HCT116 (cell line): ENCODE measurements at regions not wholly inside any gene's neighbourhood (a gene's known extent, or its start where the extent isn't known, plus 50 kb on each side); places are given as distances from the start of the nearest gene placed in this dataset.

Source experiments
- ATAC-seq: fragments of 200-7000 bp; cut with Tn5 transposase; 2 replicates; pipeline ENCODE4 v1.9.1; 2020; ENCODE audit warnings: mild to moderate bottlenecking, moderate library complexity
- BruUV-seq: library from RNA; stranded (reverse); fragments of 400-500 nt; replicated peaks from 2 replicates; lab custom pipeline; 2021; lab: Mats Ljungman, UMichigan
- CTCF ChIA-PET: fragments of 300-600 bp; sonication (Branson Sonifier 250); formaldehyde crosslinking; loops from one replicate; lab custom pipeline; 2021; ENCODE audit warnings: antibody characterized with exemption; lab: Charles Lee
- POLR2A ChIA-PET: fragments of 300-600, 350-600 bp; sonication (Branson Sonifier 250); formaldehyde crosslinking; loops from one replicate; lab custom pipeline; 2021; ENCODE audit warnings: antibody characterized with exemption; lab: Charles Lee
- RAD21 ChIA-PET, 2 experiments: fragments of 300-600 bp; sonication (Branson Sonifier 250); formaldehyde crosslinking; loops; one replicate each; lab custom pipeline; 2023; ENCODE audit warnings: low total read pairs in 2 of 2; ENCODE audit not compliant: uncharacterized antibody in 2 of 2, unreplicated experiment in 2 of 2, low non-redundant PET in 1 of 2; lab: Charles Lee
- DNase-seq: peaks from one replicate; pipeline ENCODE4 v3.0.0-alpha.2; 2010; ENCODE audit warnings: low read depth, low spot score
- H2AFZ ChIP-seq: fragments of 200-600 bp; shearing (Covaris generic), sonication (generic); 2 replicates; pipeline ENCODE4 v1.6.1; 2017; ENCODE audit warnings: low read depth, mixed run types, mixed read lengths, antibody characterized with exemption, low read length; ENCODE audit not compliant: poor library complexity, severe bottlenecking
- H3K27ac ChIP-seq: 2 replicates; pipeline ENCODE4 v1.5.1; 2012; ENCODE audit warnings: low read depth, low read length
- H3K27me3 ChIP-seq: fragments of 200-600 bp; sonication (generic); 2 replicates; pipeline ENCODE4 v1.6.1; 2016; ENCODE audit warnings: mixed run types, low read length, mixed read lengths; ENCODE audit not compliant: insufficient read depth
- H3K36me3 ChIP-seq, 2 experiments: fragments of 200-500 bp in 1 of 2; fragments of 200-600 bp in 1 of 2; sonication (Bioruptor generic) in 1 of 2; sonication (generic) in 1 of 2; 2 replicates each; pipeline versions ENCODE4 v1.5.1 to v1.6.1; 2014 to 2016; ENCODE audit warnings: low read length in 2 of 2, inconsistent platforms in 1 of 2, mixed read lengths in 1 of 2, mixed run types in 1 of 2; ENCODE audit not compliant: insufficient read depth in 2 of 2, control insufficient read depth in 1 of 2
- H3K4me1 ChIP-seq, 2 experiments: fragments of 200-600 bp in 1 of 2; sonication (generic) in 1 of 2; 2 replicates each; pipeline versions ENCODE4 v1.5.1 to v1.6.1; 2012 to 2017; ENCODE audit warnings: low read length in 2 of 2, inconsistent platforms in 1 of 2, mild to moderate bottlenecking in 1 of 2, mixed read lengths in 1 of 2, mixed run types in 1 of 2, moderate library complexity in 1 of 2; ENCODE audit not compliant: insufficient read depth in 2 of 2, control insufficient read depth in 1 of 2
- H3K4me2 ChIP-seq: fragments of 200-600 bp; sonication (generic); 2 replicates; pipeline ENCODE4 v1.6.1; 2017; ENCODE audit warnings: mixed run types, low read length, mixed read lengths
- H3K4me3 ChIP-seq, 2 experiments: fragments of 200-600 bp in 1 of 2; sonication (generic) in 1 of 2; replicated peaks in 1 of 2; 2 replicates each; pipeline ENCODE4 v1.5.1; 2011 to 2016; ENCODE audit warnings: low read length in 2 of 2, control low read depth in 1 of 2, low read depth in 1 of 2, mild to moderate bottlenecking in 1 of 2, mixed read lengths in 1 of 2, mixed run types in 1 of 2
- H3K79me2 ChIP-seq: fragments of 200-600 bp; sonication (generic); 2 replicates; pipeline ENCODE4 v1.6.1; 2017; ENCODE audit warnings: mild to moderate bottlenecking, mixed run types, low read length, moderate library complexity, mixed read lengths; ENCODE audit not compliant: insufficient read depth
- H3K9ac ChIP-seq: fragments of 200-600 bp; sonication (generic); 2 replicates; pipeline ENCODE4 v1.6.1; 2016; ENCODE audit warnings: low read length, mixed read lengths
- H3K9me2 ChIP-seq: fragments of 200-600 bp; sonication (generic), shearing (Covaris generic); 2 replicates; pipeline ENCODE4 v1.6.1; 2017; ENCODE audit warnings: mixed run types, mild to moderate bottlenecking, moderate library complexity; ENCODE audit not compliant: insufficient read depth
- H3K9me3 ChIP-seq, 2 experiments: fragments of 200-500 bp in 1 of 2; fragments of 200-600 bp in 1 of 2; sonication (Bioruptor generic) in 1 of 2; sonication (generic) in 1 of 2; 2 replicates each; pipeline ENCODE4 v1.6.1; 2014 to 2017; ENCODE audit warnings: low read length in 2 of 2, mixed read lengths in 2 of 2, inconsistent platforms in 1 of 2, low read depth in 1 of 2, mild to moderate bottlenecking in 1 of 2, mixed run types in 1 of 2, moderate library complexity in 1 of 2; ENCODE audit not compliant: control insufficient read depth in 1 of 2, insufficient read depth in 1 of 2
- H4K20me1 ChIP-seq: fragments of 200-600 bp; sonication (generic), shearing (Covaris generic); 2 replicates; pipeline ENCODE4 v1.6.1; 2017; ENCODE audit warnings: mixed run types, mild to moderate bottlenecking, moderate library complexity; ENCODE audit not compliant: insufficient read depth
- CBX3 ChIP-seq: IDR thresholded peaks from 2 replicates; pipeline ENCODE4 v1.6.1; 2012; ENCODE audit warnings: low read depth
- CEBPB ChIP-seq: IDR thresholded peaks from 2 replicates; pipeline ENCODE4 v1.6.1; 2012; ENCODE audit warnings: low read depth
- EGR1 ChIP-seq: IDR thresholded peaks from 2 replicates; pipeline ENCODE4 v1.6.1; 2012; ENCODE audit warnings: low read depth
- FOSL1 ChIP-seq: IDR thresholded peaks from 2 replicates; pipeline ENCODE4 v1.6.1; 2012; ENCODE audit warnings: low read depth
- JUND ChIP-seq: IDR thresholded peaks from 2 replicates; pipeline ENCODE4 v1.6.1; 2012
- POLR2A ChIP-seq: IDR thresholded peaks from 2 replicates; pipeline ENCODE4 v1.7.0; 2011; ENCODE audit warnings: borderline replicate concordance; ENCODE audit not compliant: insufficient read depth, insufficient read length; ENCODE audit errors: extremely low read depth
- POLR2AphosphoS5 ChIP-seq: IDR thresholded peaks from 2 replicates; pipeline ENCODE4 v1.6.1; 2011; ENCODE audit warnings: mild to moderate bottlenecking, low read depth, low read length, moderate library complexity
- RAD21 ChIP-seq: IDR thresholded peaks from 2 replicates; pipeline ENCODE4 v1.6.1; 2012; ENCODE audit warnings: low read depth, mild to moderate bottlenecking
- SP1 ChIP-seq: IDR thresholded peaks from 2 replicates; pipeline ENCODE4 v1.6.1; 2012; ENCODE audit warnings: low read depth
- YY1 ChIP-seq: IDR thresholded peaks from 2 replicates; pipeline ENCODE4 v1.6.1; 2011; ENCODE audit warnings: low read length, low read depth, moderate library complexity, mild to moderate bottlenecking; ENCODE audit not compliant: insufficient replicate concordance; ENCODE audit errors: extremely low read depth
- intact Hi-C: fragments of 100-400 bp; cut with micrococcal nuclease; formaldehyde crosslinking; loops from 2 replicates; pipeline ENCODE4 v1.10.0; 2022
- TF ChIP-seq, protein P1 (sequence below), 3 experiments: fragments of 200-600 bp in 1 of 3; sonication (generic) in 1 of 3; IDR thresholded peaks in 2 of 3; conservative IDR thresholded peaks in 1 of 3; 2 replicates each; pipeline ENCODE4 v1.5.1; 2012 to 2017; ENCODE audit warnings: low read depth in 2 of 3, low read length in 2 of 3, antibody characterized with exemption in 1 of 3, borderline replicate concordance in 1 of 3, control low read depth in 1 of 3, mild to moderate bottlenecking in 1 of 3, mixed read lengths in 1 of 3, mixed run types in 1 of 3, moderate library complexity in 1 of 3; ENCODE audit not compliant: insufficient read depth in 1 of 3
- TF ChIP-seq, protein P2 (sequence below): IDR thresholded peaks from 2 replicates; pipeline ENCODE4 v1.6.1; 2012
- TF ChIP-seq, protein P3 (sequence below): IDR thresholded peaks from 2 replicates; pipeline ENCODE4 v1.6.1; 2012

DNA sequence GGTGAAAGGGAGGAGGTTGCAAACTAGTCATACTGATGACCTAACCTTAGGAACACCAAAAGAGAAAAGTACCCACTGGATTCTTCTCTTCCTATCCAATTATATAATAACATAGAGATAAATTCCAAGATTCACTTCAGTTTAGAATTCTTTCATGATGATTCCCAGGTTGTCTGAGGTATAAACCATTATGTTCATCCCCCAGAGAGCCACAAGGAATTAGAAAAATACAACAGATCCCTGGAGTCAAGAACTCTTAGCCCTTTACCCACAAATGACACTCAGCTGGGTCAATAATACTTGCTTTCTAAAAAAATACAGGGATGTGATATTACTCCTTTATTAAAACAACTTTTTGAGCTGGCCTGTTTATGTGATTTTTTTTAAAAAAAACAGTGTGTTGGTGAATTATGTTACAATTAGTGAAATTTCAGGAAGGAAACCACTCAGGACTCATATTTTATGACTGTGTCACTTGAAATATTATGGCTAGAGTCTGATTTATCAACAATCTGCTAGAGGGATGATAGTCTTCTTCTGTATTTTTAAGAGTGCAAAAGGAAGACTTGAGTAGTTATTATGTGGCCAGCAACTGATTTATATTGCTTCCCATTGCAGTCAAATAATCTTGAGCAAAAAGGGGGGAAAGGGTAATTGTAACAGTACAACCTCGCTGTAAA, 338.2 kb downstream of the NFIB start:
- ATAC-seq = no peak
- Histone ChIP-seq H2AFZ (no peak overlapping the region), H3K27ac (no peak overlapping the region), H3K9me3 (no peaks in the 10 kb centered on the region), H3K4me1 (no peaks in the 10 kb centered on the region), H3K9ac (no peak overlapping the region), H3K4me3 (no peak overlapping the region), H3K27me3 (no peaks in the 10 kb centered on the region), H4K20me1 (no peaks in the 10 kb centered on the region)
- no TSS peak for BruUV-seq
- DNase-seq = no peak
- RAD21 ChIA-PET = no interaction called here
- TF ChIP-seq JUND = no peak
- TF ChIP-seq FOSL1 = no peak
- TF ChIP-seq, all 23 proteins: peak for 0
- Histone ChIP-seq H3K4me2 (no peak overlapping the region), H3K9me2 (no peaks in the 10 kb centered on the region), H3K36me3 (no peaks in the 10 kb centered on the region), H3K79me2 (no peaks in the 10 kb centered on the region)
- POLR2A ChIA-PET = no interaction called here
- CTCF ChIA-PET = no interaction called here
- intact Hi-C loops = no loop called here

DNA sequence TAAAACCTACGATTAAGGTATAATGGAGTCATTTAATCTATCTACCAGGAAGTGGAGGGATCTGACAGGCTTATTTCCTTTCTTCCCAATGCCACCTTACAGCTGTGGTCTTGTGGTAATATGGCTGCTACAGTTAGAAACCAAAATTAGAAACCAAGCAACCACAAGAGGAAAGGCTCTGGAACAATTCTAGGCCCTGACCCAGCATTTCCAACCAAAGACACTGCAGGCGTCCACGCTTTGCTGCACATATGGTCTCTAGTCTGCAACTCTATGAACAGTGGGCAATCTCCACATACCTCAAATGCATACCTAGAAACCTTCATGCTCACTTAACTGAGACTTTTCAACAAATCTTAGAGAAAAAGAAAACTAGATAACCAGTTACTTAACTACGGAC, 339.1 kb downstream of the NFIB start:
- POLR2A ChIA-PET = no interaction called here
- Histone ChIP-seq H2AFZ (no peak overlapping the region), H4K20me1 (no peaks in the 10 kb centered on the region), H3K9me3 (0 out of 4 replicates have a peak, but pooled peaks cover 0 to 3% of the 10 kb centered on the region in 2 experiments), H3K27me3 (no peaks in the 10 kb centered on the region), H3K36me3 (no peaks in the 10 kb centered on the region), H3K4me1 (no peaks in the 10 kb centered on the region), H3K27ac (no peak overlapping the region), H3K4me2 (no peak overlapping the region), H3K4me3 (no peak overlapping the region), H3K79me2 (no peaks in the 10 kb centered on the region), H3K9me2 (no peaks in the 10 kb centered on the region), H3K9ac (no peak overlapping the region)
- RAD21 ChIA-PET = no interaction called here
- DNase-seq (no peak), ATAC-seq (no peak)
- intact Hi-C loops = no loop called here
- no peak for TF ChIP-seq EGR1
- TF ChIP-seq, protein P1, sequence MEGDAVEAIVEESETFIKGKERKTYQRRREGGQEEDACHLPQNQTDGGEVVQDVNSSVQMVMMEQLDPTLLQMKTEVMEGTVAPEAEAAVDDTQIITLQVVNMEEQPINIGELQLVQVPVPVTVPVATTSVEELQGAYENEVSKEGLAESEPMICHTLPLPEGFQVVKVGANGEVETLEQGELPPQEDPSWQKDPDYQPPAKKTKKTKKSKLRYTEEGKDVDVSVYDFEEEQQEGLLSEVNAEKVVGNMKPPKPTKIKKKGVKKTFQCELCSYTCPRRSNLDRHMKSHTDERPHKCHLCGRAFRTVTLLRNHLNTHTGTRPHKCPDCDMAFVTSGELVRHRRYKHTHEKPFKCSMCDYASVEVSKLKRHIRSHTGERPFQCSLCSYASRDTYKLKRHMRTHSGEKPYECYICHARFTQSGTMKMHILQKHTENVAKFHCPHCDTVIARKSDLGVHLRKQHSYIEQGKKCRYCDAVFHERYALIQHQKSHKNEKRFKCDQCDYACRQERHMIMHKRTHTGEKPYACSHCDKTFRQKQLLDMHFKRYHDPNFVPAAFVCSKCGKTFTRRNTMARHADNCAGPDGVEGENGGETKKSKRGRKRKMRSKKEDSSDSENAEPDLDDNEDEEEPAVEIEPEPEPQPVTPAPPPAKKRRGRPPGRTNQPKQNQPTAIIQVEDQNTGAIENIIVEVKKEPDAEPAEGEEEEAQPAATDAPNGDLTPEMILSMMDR (IDR thresholded peaks at IDR 0.05 in 2 of 3, conservative IDR thresholded peaks at IDR 0.05 in 1 of 3; ENCODE audit: borderline replicate concordance in 1 of 3, insufficient read depth in 1 of 3, low read depth in 2 of 3, low read length in 2 of 3) = no peak
- TF ChIP-seq, protein P2, sequence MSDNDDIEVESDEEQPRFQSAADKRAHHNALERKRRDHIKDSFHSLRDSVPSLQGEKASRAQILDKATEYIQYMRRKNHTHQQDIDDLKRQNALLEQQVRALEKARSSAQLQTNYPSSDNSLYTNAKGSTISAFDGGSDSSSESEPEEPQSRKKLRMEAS = no peak
- no peak for TF ChIP-seq CBX3
- TF ChIP-seq, protein P3, sequence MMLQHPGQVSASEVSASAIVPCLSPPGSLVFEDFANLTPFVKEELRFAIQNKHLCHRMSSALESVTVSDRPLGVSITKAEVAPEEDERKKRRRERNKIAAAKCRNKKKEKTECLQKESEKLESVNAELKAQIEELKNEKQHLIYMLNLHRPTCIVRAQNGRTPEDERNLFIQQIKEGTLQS = no peak
- TF ChIP-seq POLR2AphosphoS5 = no peak
- TF ChIP-seq YY1 = no peak
- no peak for TF ChIP-seq CEBPB
- no peak for TF ChIP-seq RAD21
- TF ChIP-seq POLR2A = no peak
- TF ChIP-seq JUND = no peak
- TF ChIP-seq SP1 = no peak
- BruUV-seq = no TSS peak
- CTCF ChIA-PET = no interaction called here
